ENCODE measurements at regions not wholly inside any gene's neighbourhood (a gene's known extent, or its start where the extent isn't known, plus 50 kb on each side); places are given as distances from the start of the nearest gene placed in this dataset.

DNA sequence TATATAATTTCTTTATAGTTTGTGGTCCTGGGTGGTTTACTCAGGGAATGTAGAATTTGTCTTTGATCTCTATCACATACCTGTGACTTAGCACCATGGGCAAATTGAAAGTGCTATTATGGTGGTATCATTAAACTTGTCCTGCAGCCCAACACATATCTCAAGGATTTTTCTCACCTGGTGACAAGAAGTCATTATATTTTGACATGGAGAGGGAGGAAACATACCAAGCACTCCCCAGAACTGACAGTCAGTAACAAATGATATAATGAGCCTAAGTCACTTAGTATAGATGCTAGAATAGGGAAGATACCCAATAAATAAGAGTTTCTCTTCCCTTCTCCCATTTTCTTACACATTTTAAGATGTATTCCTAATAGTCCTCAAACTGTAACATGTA, 805.5 kb upstream of the KIF2B start:
- Mint-ChIP-seq H3K4me1 (peaks cover 7% of the 10 kb centered on the region), H3K27me3 (ENCODE audit: insufficient read depth, low read depth, poor library complexity) (no peaks in the 10 kb centered on the region), H3K4me3 (no peak overlapping the region), H3K36me3 (ENCODE audit: low read depth) (peaks cover 17% of the 10 kb centered on the region; the same call in 2 of the 3 replicates), H3K9me3 (peaks cover 23% of the 10 kb centered on the region), H3K27ac (no peak overlapping the region)
- Histone ChIP-seq H3K27ac (ENCODE audit: low read depth) (no peak overlapping the region), H4K20me1 (replicated peaks; ENCODE audit: insufficient read depth) (no peaks in the 10 kb centered on the region), H3F3A (replicated peaks; ENCODE audit: low read depth) (no peaks in the 10 kb centered on the region), H3K4me3 (no peak overlapping the region), H3K9me2 (ENCODE audit: insufficient read depth) (no peaks in the 10 kb centered on the region), H3K79me2 (replicated peaks; ENCODE audit: insufficient read depth) (no peaks in the 10 kb centered on the region), H3K4me2 (no peak overlapping the region), H3K4me1 (ENCODE audit: insufficient read depth) (peaks cover 5% of the 10 kb centered on the region; the same call in 1 of the 2 replicates), H2AFZ (no peak overlapping the region), H3K27me3 (ENCODE audit: insufficient read depth) (no peaks in the 10 kb centered on the region), H3K36me3 (ENCODE audit: insufficient read depth) (no peaks in the 10 kb centered on the region)
- DNase-seq (ENCODE audit: low spot score) (no peak), ATAC-seq (no peak)
- TF ChIP-seq ZNF331 (CRISPR knock-in tag; IDR thresholded peaks at IDR 0.05; ENCODE audit: low read depth) (no peak), EZH2phosphoT487 (IDR thresholded peaks at IDR 0.05; ENCODE audit: unreplicated experiment) (no peak), ETS1 (IDR thresholded peaks at IDR 0.05) (no peak), NANOG (IDR thresholded peaks at IDR 0.05; ENCODE audit: borderline replicate concordance) (no peak), ZNF462 (CRISPR knock-in tag; IDR thresholded peaks at IDR 0.05) (no peak), JUNB (IDR thresholded peaks at IDR 0.05; ENCODE audit: unreplicated experiment) (no peak), CREB1 (CRISPR knock-in tag; IDR thresholded peaks at IDR 0.05; ENCODE audit: low read depth) (no peak), POLR2AphosphoS5 (IDR thresholded peaks at IDR 0.05; ENCODE audit: low read depth) (no peak), EZH2 (IDR thresholded peaks at IDR 0.05; ENCODE audit: low read depth, unreplicated experiment) (no peak), ZNF114 (CRISPR knock-in tag; IDR thresholded peaks at IDR 0.05) (no peak), STAT1 (IDR thresholded peaks at IDR 0.05; ENCODE audit: unreplicated experiment) (no peak)
- TF ChIP-seq, protein P1, sequence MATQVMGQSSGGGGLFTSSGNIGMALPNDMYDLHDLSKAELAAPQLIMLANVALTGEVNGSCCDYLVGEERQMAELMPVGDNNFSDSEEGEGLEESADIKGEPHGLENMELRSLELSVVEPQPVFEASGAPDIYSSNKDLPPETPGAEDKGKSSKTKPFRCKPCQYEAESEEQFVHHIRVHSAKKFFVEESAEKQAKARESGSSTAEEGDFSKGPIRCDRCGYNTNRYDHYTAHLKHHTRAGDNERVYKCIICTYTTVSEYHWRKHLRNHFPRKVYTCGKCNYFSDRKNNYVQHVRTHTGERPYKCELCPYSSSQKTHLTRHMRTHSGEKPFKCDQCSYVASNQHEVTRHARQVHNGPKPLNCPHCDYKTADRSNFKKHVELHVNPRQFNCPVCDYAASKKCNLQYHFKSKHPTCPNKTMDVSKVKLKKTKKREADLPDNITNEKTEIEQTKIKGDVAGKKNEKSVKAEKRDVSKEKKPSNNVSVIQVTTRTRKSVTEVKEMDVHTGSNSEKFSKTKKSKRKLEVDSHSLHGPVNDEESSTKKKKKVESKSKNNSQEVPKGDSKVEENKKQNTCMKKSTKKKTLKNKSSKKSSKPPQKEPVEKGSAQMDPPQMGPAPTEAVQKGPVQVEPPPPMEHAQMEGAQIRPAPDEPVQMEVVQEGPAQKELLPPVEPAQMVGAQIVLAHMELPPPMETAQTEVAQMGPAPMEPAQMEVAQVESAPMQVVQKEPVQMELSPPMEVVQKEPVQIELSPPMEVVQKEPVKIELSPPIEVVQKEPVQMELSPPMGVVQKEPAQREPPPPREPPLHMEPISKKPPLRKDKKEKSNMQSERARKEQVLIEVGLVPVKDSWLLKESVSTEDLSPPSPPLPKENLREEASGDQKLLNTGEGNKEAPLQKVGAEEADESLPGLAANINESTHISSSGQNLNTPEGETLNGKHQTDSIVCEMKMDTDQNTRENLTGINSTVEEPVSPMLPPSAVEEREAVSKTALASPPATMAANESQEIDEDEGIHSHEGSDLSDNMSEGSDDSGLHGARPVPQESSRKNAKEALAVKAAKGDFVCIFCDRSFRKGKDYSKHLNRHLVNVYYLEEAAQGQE (IDR thresholded peaks at IDR 0.05; ENCODE audit: unreplicated experiment), result no peak
- TF ChIP-seq, protein P2, sequence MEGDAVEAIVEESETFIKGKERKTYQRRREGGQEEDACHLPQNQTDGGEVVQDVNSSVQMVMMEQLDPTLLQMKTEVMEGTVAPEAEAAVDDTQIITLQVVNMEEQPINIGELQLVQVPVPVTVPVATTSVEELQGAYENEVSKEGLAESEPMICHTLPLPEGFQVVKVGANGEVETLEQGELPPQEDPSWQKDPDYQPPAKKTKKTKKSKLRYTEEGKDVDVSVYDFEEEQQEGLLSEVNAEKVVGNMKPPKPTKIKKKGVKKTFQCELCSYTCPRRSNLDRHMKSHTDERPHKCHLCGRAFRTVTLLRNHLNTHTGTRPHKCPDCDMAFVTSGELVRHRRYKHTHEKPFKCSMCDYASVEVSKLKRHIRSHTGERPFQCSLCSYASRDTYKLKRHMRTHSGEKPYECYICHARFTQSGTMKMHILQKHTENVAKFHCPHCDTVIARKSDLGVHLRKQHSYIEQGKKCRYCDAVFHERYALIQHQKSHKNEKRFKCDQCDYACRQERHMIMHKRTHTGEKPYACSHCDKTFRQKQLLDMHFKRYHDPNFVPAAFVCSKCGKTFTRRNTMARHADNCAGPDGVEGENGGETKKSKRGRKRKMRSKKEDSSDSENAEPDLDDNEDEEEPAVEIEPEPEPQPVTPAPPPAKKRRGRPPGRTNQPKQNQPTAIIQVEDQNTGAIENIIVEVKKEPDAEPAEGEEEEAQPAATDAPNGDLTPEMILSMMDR (conservative IDR thresholded peaks at IDR 0.05; ENCODE audit: low read depth in 2 of 2), result no peak

Measured in GM23338 (cell line).